ENCODE measurements at regions not wholly inside any gene's neighbourhood (a gene's known extent, or its start where the extent isn't known, plus 50 kb on each side); places are given as distances from the start of the nearest gene placed in this dataset.

DNA sequence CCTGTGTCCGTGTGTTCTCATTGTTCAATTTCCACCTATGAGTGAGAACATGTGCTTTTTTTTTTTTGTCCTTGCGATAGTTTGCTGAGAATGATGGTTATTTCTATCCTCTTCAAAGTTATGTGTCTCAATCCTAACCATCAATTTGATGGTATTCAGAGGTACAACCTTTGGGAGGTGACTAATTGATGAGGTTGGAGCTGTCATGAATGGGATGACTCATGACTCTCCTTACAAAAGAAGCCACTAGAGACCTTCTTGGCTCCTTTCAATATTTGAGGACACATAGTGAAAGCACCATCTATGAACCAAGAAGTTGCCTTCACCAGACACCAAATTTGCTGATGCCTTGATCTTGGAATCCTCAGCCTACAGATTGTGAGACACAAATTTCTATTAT is 677.1 kb upstream of the DDX18 start:
- DNase-seq (ENCODE audit: low read depth), result no peak
- TF ChIP-seq, protein P1, sequence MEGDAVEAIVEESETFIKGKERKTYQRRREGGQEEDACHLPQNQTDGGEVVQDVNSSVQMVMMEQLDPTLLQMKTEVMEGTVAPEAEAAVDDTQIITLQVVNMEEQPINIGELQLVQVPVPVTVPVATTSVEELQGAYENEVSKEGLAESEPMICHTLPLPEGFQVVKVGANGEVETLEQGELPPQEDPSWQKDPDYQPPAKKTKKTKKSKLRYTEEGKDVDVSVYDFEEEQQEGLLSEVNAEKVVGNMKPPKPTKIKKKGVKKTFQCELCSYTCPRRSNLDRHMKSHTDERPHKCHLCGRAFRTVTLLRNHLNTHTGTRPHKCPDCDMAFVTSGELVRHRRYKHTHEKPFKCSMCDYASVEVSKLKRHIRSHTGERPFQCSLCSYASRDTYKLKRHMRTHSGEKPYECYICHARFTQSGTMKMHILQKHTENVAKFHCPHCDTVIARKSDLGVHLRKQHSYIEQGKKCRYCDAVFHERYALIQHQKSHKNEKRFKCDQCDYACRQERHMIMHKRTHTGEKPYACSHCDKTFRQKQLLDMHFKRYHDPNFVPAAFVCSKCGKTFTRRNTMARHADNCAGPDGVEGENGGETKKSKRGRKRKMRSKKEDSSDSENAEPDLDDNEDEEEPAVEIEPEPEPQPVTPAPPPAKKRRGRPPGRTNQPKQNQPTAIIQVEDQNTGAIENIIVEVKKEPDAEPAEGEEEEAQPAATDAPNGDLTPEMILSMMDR (IDR thresholded peaks at IDR 0.05; ENCODE audit: control insufficient read depth, insufficient read depth, low read depth, low read length, missing control alignments), result no peak

GRCh38 chr2:117169036-117169765 is 645.3 kb upstream of the DDX18 start:
- TF ChIP-seq, protein P1 (IDR thresholded peaks at IDR 0.05; ENCODE audit: control insufficient read depth, insufficient read depth, low read depth, low read length, missing control alignments), result no peak
- no peak overlapping the region for H3K4me3 ChIP-seq (ENCODE audit: control insufficient read depth, low read depth, low read length)
- no peak for DNase-seq (ENCODE audit: low read depth)

More for the DNA sequence above, 677.1 kb upstream of the DDX18 start:
- H3K4me3 ChIP-seq (ENCODE audit: control insufficient read depth, low read depth, low read length), result no peak overlapping the region

- H3K4me3 ChIP-seq (ENCODE audit: control insufficient read depth, low read depth, low read length), result no peak overlapping the region
- no peak for DNase-seq (ENCODE audit: low read depth)
- TF ChIP-seq, protein P1 (IDR thresholded peaks at IDR 0.05; ENCODE audit: control insufficient read depth, insufficient read depth, low read depth, low read length, missing control alignments), result no peak
Measured at GRCh38 chr2:117170897-117171296, 643.6 kb upstream of the DDX18 start.

- DNase-seq (ENCODE audit: low read depth), result no peak
- no peak overlapping the region for H3K4me3 ChIP-seq (ENCODE audit: control insufficient read depth, low read depth, low read length)
- TF ChIP-seq, protein P1 (IDR thresholded peaks at IDR 0.05; ENCODE audit: control insufficient read depth, insufficient read depth, low read depth, low read length, missing control alignments), result no peak
Measured at GRCh38 chr2:117179405-117179804, 635.1 kb upstream of the DDX18 start.

GRCh38 chr2:117190856-117191559 is 623.5 kb upstream of the DDX18 start:
- H3K4me3 ChIP-seq (ENCODE audit: control insufficient read depth, low read depth, low read length), result no peak overlapping the region
- DNase-seq (ENCODE audit: low read depth), result no peak
- TF ChIP-seq, protein P1 (IDR thresholded peaks at IDR 0.05; ENCODE audit: control insufficient read depth, insufficient read depth, low read depth, low read length, missing control alignments), result no peak

DNA sequence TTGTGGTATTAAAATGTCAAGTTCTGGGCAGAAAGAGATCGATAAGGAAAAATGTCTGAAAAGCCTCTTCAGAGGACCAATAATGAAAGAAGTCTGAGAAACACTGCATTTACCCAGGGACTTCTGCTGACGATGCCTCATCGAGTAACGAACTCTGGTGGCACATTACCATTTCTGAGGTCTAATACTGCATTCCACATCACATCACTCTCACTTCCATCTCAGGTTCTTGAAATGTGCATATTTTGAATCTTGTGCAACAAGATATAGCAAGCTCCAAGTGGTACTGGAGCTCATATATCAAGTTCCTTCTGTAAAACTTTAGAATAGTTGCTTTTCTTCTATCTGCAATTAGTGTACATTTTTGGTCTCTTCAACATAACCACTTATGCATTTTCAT is 619.1 kb upstream of the DDX18 start:
- TF ChIP-seq, protein P1 (IDR thresholded peaks at IDR 0.05; ENCODE audit: control insufficient read depth, insufficient read depth, low read depth, low read length, missing control alignments), result no peak
- DNase-seq (ENCODE audit: low read depth), result no peak
- no peak overlapping the region for H3K4me3 ChIP-seq (ENCODE audit: control insufficient read depth, low read depth, low read length)

Data from AG09309 (cell line).